ENCODE measurements at regions not wholly inside any gene's neighbourhood (a gene's known extent, or its start where the extent isn't known, plus 50 kb on each side); places are given as distances from the start of the nearest gene placed in this dataset.

GRCh38 chr1:232450615-232451014 is 179.3 kb downstream of the SIPA1L2 start:
- TF ChIP-seq SP1 (IDR thresholded peaks at IDR 0.05): no peak
- TF ChIP-seq ELF4 (IDR thresholded peaks at IDR 0.05): no peak
- TF ChIP-seq ZNF384 (IDR thresholded peaks at IDR 0.05): no peak
- TF ChIP-seq PKNOX1 (IDR thresholded peaks at IDR 0.05): no peak
- TF ChIP-seq BHLHE40 (IDR thresholded peaks at IDR 0.05; ENCODE audit: borderline replicate concordance): no peak
- TF ChIP-seq L3MBTL2 (conservative IDR thresholded peaks at IDR 0.05): no peak
- TF ChIP-seq TARDBP (IDR thresholded peaks at IDR 0.05): no peak
- TF ChIP-seq FOXK2 (IDR thresholded peaks at IDR 0.05): no peak
